Body of pancreas (tissue), 4 donors: ENCODE measurements at regions not wholly inside any gene's neighbourhood (a gene's known extent, or its start where the extent isn't known, plus 50 kb on each side); places are given as distances from the start of the nearest gene placed in this dataset.

ENCODE experiments used
- CTCF ChIP-seq, 7 experiments: fragments of 450-650 bp in 4 of 7; fragments of 200-600 bp in 3 of 7; sonication (generic) in 3 of 7; IDR thresholded peaks; one replicate each; pipeline ENCODE4 v1.5.1; 2016 to 2019; ENCODE audit warnings: antibody characterized with exemption in 7 of 7
- POLR2A ChIP-seq, 3 donors: fragments of 450-650 bp; IDR thresholded peaks; one replicate each; pipeline ENCODE4 v1.6.1; 2016; ENCODE audit warnings: antibody characterized with exemption in 3 of 3, mild to moderate bottlenecking in 2 of 3

GRCh38 chr11:112822478-112823274 is 138.5 kb upstream of the NCAM1 start:
- TF ChIP-seq CTCF (IDR thresholded peaks at IDR 0.05) (no peak), POLR2A (IDR thresholded peaks at IDR 0.05) (no peak)
